CD4-positive, alpha-beta T cell treated with Interleukin-12 subunit alpha and Interleukin-12 subunit beta, for 1 hour (primary cell): ENCODE measurements at regions not wholly inside any gene's neighbourhood (a gene's known extent, or its start where the extent isn't known, plus 50 kb on each side); places are given as distances from the start of the nearest gene placed in this dataset.
"Not testable (repeated sequence)": the region's sequence is repeated elsewhere in the genome, so short reads cannot be mapped to it uniquely, and the experiment has no call there.

Source experiments
- DNase-seq: peaks from one replicate; pipeline ENCODE4 v3.0.0-alpha.2; 2020

DNA sequence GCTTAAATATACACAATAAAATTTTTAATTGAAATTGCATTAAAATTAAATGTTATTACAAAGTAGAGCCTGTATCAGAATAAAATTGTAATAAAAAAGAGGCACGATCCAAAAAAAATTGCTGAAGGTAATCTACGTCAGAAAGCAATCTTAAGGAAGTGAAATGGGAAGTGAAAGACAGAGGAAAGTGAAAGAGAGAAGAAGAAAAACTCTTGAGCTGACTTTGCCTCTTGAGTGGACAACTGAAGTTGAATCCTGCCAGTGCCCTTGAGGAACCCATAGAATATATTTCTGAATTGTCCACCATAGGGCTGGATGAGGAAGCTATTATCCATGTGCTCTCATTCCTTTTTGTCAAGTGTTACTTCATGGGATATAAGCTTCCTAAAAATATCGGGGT, 285.1 kb upstream of the STAC start:
- DNase-seq, result no peak

DNA sequence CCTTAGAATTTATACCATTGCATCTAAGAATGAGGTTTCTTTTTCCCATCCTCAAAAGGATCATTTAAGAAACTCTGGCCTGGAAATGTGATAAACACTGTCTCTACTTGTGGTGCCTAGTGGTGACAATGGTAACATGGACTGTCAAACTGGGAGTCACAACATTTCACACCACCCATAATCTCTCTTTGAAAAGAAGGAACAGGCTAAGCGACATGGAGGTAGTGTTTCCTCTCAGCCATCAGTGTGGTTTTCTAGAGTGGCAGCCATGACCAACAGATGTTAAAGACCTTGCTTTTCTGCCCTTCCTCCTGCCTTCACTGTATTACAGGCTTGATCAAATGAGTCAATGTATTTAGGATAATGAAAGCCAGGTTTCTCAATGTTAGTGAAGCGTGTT, 283.1 kb upstream of the STAC start:
- no peak for DNase-seq

DNA sequence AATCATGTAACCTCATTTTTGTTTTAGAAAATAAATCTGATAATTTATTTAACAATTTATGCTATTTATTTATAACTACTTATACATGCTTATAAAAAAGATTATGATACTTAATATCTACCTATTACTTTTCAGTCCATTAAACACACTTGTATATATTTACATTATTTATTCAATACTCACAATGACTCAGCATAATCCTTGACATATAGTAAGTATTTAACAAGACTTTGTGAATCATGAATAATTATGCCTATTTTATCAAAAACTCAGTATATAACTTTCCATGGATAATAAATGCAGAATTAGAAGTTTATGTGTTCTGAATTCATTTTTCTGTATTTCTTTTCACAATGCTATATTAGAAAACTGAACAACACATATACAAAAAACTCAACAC, 266.0 kb upstream of the STAC start:
- no peak for DNase-seq

DNA sequence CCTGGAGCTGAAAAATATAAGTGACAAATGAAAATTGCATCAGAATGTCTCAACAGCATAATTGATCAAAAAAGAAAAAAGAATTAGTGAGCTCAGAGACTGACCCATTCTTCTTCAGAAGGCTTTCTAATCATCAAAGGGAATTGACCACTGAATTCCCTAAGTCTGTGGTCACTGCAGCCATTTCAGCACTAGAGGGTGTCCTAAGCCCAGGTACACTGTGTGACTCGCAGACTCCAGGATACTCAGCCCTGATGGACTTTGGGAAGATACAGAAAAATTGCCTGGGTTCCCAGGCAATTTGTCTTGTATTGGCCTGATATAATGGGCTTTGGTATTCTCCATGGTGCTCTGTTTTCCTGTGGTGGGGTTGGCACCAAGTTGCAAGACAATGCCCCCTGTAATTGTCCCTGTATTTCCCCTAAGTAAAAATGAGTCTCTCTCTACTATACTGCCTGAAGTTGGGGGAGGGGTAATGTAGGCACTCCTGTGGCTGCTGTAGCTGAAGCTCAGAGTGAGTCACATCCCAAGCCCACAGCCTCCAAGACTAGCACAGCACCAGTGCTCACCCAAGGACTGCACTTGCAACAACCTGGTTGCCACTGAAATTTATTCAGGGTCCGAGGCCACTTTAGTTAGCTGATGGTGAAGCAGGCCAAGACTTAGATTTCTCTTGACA, 256.0 kb upstream of the STAC start:
- no peak for DNase-seq

DNA sequence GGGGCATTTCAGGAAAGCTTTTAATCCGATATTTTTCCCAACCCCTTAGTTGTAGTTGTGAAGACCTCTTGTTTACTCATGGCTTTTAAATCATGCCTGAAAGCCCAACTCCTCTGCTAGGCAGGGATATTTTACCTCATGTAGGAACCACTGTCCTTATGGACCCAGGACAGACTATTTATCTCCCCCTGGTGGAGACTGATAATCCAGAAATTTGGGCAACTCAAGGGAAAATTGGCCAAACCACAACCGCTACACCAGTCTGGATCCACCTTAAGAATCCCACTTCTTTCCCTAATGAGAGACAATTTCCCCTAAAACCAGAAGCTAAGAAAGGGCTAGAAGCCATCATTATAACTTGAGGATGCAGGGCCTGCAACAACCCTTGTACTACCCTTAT, 248.1 kb upstream of the STAC start:
- no peak for DNase-seq

DNA sequence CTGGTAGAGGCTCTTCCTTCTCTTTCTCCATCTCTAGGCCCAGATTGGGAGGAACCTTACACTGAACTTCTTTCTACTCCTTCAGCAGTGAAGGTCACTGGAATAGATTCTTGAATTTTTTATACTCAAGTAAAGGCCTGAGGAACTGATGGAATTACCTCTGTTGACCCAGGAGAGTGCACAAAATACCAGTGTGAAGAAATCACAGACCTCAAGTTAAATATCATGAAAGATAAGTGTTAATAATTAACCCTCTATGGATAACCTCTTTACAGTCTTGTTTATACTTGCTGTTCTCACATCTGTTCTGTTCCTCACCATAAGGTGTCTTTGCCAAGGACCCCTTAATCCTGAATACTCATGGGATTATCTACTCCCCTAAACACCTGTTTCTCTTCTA, 244.4 kb upstream of the STAC start:
- DNase-seq, result no peak

DNA sequence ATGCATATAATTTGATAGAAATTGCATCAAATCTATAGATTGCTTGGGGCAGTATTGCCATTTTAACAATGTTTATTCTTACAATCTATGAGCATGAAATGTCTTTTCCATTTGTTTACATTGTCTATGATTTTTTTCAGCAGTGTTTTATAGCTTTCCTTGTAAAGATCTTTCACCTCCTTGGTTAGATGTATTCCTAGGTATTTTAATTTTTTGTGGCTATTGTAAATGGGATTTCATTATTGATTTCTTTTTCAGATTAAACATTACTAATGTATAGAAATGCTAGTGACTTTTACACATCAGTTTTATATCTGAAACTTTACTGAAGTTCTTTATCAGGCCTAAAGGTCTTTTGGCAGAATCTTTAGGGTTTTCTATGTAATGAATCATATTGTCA, 237.6 kb upstream of the STAC start:
- DNase-seq, result no peak

DNA sequence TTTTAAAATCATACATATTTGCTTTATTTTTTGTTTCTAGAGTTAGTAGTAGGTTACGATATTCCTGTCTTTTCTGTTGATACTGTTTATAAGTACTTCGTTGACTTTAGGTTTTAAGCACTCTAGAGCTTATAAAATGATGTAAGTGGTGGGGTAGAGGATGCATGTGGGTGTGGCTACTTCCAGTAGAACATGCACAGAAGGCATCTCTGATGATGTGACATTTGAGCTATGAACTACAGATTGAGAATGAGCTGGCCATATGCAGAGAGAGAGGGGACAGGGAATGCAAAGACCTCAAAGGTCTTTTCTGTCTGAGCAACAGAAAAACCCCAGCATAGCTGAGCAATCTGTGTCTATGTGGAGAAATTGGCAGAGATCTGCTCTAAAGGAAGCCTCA, 233.9 kb upstream of the STAC start:
- no peak for DNase-seq

DNA sequence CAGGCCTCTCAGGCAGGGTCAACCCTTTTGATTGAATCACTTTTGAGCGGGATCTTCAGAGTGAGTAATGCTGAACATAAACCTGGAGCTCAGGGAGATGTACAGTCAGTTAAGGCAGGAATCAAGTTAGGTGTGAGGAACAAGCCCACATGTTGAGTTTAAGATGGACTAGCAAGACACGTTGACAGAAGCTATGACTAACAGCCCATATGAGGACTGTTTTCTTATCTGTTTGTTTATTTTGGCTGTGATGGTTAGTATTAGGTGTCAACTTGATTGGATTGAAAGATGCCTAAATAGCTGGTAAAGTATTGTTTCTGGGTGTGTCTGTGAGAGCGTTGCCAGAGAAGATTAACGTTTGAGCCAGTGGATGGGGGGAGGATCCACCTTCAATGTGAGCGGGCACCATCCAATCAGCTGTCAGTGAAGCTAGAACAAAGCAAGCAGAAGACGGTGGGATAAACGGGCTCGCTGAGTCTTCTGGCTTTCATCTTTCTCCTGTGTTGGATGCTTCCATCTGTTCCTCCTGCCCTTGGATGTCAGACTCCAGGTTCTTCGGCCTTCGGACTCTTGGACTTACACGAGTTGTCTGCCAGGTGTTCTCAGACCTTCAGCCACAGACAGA, 232.3 kb upstream of the STAC start:
- DNase-seq, result no peak

DNA sequence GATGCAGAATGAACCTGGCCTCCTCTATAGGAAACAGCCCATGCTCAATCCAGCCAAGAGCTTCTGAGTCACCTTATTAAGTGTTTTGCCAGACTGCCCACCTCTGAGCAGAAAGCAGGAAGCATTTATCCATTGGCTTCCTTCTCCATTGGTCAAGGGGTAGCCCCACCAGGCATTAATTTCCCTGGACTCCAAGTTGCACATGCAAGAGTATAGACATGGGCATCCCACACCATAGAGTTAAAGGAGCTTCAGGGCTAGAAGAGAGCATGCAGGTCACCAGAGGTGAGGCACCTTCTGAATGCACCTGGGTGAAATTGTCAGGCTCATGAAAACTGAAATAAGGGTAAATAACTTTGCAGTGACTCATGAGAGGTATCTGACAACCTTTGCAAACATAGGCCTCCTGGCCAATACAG, 230.8 kb upstream of the STAC start:
- no peak for DNase-seq

DNA sequence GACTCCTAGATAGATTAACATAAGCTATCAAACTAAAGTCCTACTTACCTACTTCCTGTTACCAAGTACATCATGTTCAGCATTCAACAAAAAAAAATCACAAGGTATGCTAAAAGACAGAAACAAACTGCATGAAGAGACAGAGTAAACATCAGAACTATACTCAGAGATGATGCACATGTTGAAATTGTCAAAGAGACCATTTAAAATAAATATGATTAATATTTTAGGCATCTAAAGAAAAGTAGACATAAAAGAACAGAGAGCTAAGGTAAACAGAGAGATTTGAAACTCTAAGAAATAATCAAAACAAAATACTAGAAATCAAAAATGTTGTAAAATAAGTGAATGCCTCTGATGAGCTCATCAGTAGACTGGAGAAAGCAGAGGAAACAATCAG, 224.8 kb upstream of the STAC start:
- DNase-seq, result no peak

DNA sequence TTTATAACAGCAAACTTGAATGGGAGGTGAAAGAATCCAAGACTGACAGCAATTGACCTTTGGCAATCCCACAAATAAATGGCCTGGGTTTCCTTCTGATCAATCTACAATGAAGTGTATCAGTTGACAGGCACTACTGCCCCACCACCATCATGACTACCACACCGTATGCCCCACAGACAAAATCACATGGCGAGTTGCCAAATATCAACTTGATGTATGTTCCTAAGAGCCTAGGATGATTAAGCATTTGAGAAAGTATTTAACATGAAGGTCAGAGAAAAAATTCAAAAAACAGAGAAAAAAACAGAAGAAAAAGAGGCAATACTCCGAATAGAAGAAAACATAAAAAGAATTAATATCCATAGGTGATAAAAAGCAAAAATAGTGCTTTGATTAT, 215.9 kb upstream of the STAC start:
- DNase-seq, result no peak

DNA sequence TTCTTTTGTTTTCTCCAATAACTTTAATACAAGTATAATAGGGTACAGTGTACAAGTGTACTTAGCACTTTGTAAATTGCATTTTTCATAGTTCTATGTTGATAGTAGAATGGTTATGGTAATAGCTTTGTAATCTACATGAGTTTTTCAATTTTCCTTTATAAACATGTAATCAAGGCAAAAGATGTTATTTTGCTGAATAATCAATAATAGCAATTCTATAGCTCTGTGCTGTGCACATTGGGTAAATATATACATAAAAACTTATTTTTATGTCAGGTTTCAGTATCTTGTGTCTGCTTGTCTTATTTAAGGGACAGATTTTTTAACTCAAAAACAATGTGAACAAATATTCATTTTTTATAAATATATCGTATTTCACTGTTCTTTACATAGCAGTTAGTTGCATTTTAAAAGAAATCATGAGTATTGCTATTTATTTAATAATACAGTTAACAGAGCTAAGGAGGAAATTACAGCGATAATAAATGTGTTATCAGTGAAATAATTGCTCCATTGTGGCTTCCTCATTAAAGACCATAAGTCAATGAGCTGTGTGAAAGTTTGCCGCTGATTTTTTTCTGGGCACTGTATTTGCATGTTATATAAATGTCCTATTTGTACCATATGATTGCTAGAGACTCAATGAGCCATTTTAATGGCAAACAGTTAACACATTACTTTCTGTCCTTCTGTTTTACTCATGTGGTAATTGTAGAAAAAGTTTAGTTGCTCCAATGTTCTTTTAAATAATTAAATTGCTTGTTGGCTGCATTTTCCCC, 214.6 kb upstream of the STAC start:
- no peak for DNase-seq

DNA sequence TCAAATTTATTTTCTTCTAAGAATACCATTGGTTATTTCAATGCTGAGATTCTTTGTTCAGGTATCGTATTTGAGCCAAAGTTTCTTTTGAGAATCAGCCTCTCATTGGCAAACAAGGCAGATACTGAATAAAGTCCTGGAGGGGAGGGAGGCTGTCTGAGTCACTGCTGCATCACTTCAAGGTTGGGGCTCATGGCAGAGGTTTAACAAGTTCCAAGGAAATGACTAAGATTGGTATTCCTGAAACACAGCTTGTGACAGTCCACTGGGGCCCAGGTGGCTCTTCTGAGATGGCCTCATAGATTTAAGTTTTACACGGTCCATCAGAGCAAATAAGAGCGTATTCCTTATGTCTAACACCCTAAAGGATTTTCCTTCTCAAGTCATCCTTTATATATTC, 213.8 kb upstream of the STAC start:
- DNase-seq, result no peak

DNA sequence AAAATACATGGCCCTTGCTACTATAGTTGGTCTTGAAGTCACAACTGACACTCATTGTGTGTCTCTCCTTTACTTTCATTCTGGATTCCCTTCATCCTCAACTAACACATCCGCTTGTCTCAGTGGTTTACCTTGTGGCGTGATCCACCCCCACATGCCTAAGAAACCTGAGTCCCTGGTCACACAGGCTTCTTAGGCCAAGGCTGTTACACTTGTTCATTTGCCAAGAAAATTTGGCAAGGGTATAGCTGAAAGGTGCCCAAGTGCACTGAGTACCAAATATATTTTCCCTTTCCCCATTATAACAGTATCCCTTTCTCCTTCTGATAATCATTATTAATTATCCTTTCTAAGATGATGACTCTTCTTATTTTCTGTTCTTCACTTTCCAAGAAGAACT, 207.6 kb upstream of the STAC start:
- no peak for DNase-seq

DNA sequence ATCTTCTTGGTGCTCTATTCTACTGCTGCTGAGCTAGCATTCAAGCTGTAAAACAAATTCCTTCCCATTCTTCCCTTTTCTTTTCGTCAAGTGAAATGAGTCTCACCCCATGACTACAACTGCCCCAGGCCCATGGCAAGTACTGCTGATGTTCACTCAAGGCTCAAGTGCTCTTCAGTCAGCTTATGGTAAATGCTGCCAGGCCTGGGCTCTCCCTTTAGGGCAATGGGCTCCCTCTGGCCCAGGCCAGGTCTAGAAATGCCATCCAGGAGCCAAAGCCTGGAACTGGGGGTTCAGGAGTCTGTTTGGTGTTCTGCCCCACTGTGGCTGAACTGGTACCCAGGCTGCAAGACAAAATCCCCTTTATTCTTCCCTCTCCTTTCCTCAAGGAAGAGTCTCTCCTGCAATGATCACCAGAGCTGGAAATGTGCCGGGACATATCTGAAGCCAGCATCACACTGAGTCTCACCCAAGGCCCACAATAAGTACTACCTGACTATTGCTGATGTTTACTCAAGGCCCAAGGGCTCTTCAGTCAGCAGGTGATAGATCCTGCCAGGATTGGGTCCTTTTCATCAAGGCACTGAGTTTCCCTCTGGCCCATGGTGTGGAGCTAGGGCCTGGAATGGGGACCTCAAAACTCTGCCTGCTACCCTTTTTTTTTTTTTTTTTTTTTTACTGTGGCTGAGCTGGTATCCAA, 205.0 kb upstream of the STAC start:
- DNase-seq, result no peak

DNA sequence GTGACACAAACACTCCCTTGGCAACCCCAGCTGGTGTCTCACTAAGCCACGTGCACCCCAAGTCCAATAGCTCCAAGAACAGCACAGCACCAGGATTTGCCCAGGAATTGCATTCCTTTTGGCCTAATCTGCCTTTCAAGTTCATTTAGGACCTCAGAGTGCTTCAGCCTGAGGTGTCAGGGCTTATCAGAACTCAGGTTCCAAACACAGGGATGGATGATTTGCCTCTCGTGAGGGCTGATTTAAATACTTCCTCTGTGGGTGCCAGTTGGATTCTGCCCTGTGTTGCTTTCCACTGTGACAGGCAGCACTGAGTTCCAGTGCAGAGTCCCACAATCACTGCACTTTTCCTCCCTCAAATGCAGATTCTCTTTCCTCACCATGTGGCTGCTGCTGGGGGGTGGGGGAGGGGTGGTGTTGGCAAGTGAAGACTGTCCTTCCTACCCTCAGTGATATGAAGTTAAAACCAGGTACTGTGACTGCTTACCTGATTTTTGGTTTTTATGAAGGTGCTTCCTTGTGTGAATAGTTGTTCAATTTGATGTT, 204.3 kb upstream of the STAC start:
- no peak for DNase-seq

DNA sequence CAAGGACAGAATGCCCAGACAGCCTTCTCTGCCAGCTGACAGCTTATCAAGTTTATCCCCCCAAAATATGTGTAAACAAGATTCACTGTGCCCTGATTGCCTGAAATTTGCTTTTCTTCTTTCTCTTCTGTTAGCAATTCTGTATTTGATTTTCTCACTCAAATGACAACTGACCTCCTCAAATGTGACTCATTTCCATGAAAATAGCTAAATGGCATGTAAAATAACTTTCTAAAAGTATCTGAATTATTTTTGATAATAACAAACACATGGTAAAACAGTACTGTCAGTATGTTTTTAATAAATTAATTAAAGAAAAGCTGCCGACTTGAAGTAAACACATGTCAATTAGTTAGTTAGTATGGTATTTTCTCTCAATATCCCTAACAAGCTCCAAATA, 202.3 kb upstream of the STAC start:
- DNase-seq, result no peak

DNA sequence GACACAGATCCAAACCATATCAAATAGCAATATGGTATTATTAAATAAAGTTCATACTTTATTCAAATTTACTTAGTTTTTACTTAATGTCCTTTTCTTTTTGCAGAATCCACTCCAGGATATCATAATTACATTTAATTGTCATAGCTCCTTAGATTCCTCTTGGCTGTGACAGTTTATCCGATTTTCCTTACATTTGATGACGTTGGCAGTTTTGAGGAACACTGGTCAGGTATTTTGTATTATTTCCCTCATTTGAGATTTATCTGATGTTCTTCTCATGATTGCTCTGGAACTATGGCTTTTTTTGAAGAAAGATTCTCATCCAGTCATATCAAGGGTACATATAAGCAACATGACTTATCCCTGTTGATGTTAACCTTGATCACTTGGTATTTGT, 198.3 kb upstream of the STAC start:
- DNase-seq, result no peak

DNA sequence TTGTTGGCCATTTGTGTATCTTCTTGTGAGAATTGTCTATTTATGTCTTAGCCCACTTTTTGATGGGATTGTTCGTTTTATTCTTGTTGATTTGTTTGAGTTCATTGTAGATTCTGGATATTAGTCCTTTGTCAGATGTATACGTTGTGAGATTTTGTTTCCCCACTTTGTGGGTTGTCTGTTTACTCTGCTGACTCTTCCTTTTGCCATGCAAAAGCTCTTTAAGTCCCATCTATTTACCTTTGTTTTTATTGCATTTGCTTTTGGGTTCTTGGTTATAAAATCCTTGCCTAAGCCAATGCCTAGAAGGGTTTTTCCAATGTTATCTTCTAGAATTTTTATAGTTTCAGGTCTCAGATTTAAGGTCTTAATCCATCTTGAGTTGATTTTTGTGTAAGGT, 193.1 kb upstream of the STAC start:
- DNase-seq, result not testable (repeated sequence)

DNA sequence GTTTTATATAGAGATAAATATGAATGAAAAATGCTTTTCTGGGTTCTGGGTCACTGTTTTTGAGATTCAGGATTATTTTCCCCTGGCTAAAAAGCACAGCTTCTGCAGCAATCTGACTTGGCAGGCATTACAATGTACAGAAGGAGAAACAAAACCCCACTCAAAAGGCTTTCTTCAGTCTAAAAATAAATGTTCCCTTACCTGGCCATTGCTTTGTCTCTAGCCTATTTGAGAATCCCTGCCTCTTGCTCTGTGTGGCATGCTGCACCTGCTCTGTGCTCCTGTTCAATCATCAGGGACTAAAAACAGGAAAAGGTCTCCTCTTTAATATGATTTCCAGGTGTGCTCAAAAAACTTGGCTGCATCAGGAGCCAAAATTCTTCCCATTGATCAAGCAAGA, 187.4 kb upstream of the STAC start:
- no peak for DNase-seq

DNA sequence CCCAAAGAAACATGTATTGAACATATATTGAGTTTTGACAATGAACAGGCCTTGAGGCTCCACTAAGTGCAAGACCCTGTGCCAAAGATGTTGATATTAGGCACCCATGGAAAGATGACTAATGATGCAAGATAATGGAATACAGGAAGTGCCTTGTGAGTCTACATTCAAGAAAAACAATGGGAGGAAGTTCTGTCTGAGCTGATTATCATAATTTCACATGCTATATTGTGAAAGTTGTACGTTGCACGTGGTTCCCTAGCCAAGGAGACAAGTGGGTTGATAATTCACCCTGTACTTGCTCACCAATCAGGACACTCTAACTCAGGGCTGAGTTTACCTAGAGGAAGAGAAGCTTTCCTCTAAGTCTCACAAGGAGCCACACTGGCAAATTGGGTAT, 186.9 kb upstream of the STAC start:
- no peak for DNase-seq

DNA sequence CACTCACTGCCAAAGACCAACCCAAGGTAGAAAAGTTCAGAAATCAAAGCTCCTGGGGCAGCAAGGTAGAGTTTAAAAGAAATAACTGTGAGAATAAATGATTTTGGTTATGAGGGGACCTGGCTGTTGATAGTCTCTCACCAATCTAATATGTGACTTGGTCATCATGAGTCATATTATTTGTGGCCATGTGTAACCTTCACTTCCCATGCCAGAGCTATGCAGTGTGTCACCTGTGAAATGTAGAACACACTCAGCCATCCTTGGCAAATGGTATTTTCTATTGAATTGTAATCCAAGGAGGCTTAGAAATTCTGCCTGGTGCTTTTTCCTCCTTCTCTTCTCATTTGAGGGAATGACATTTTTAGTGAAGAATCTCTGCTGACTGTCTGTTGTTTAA, 184.2 kb upstream of the STAC start:
- DNase-seq, result no peak

DNA sequence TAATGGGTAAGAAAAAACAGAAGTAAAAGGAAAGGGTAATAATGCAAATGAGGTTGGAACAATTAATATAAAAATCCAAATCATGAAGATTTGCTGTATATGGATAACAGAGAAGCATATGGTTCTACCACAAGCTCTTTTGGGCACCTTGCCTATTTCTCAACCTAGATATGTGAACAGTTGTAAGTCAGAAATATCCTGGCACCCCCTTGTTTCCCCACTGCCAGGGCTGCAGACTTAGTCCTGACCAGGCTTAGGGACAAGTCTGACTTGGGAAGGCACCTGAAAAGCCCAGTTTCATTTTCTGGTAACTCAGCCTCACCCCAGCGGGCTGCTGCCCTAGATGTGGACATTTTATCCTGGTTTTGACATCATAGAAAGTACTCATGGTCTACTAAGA, 183.2 kb upstream of the STAC start:
- DNase-seq, result no peak
